ENCODE measurements at regions not wholly inside any gene's neighbourhood (a gene's known extent, or its start where the extent isn't known, plus 50 kb on each side); places are given as distances from the start of the nearest gene placed in this dataset.

- no peak for TF ChIP-seq POLR2A (IDR thresholded peaks at IDR 0.05; ENCODE audit: low read depth, low read length)
- TF ChIP-seq POLR2AphosphoS5 (IDR thresholded peaks at IDR 0.05; ENCODE audit: low read depth, low read length): no peak
- no peak for TF ChIP-seq TAF1 (IDR thresholded peaks at IDR 0.05; ENCODE audit: borderline replicate concordance, low read depth, low read length)
These were observed 291.7 kb downstream of the TCF7L2 start for GRCh38 chr10:113241599-113242360.

All from GM12892 (cell line).